COLO668 (cell line): ENCODE measurements at regions not wholly inside any gene's neighbourhood (a gene's known extent, or its start where the extent isn't known, plus 50 kb on each side); places are given as distances from the start of the nearest gene placed in this dataset.

Experiments
- DNase-seq: peaks from one replicate; lab custom pipeline; 2025; ENCODE audit not compliant: unreplicated experiment; lab: John Stamatoyannopoulos, UW

- no peak for DNase-seq
These were observed 749.1 kb downstream of the ADGRL2 start for GRCh38 chr1:82549841-82550240.

GRCh38 chr1:82542766-82543165 is 742.0 kb downstream of the ADGRL2 start:
- DNase-seq: no peak

DNA sequence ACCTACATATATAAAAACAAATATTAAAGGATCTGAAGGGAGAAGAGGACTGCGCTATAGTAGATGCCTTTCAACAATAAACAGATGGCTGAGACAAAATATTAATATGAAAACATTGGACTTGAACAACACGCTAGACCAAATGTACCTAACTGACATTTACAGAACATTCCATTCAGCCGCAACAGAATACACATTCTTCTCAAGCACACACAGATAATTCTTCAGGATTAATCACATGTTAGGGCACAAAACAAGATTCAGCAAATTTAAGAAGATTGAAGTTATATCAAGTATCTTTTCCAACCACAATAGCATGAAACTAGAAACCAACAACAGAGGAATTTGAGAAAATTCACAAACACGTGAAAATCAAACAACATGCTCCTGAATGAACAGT is 741.4 kb downstream of the ADGRL2 start:
- no peak for DNase-seq

- no peak for DNase-seq
These were observed 739.3 kb downstream of the ADGRL2 start for GRCh38 chr1:82540006-82540405.

- no peak for DNase-seq
These were observed 738.1 kb downstream of the ADGRL2 start for GRCh38 chr1:82538876-82539275.

DNA sequence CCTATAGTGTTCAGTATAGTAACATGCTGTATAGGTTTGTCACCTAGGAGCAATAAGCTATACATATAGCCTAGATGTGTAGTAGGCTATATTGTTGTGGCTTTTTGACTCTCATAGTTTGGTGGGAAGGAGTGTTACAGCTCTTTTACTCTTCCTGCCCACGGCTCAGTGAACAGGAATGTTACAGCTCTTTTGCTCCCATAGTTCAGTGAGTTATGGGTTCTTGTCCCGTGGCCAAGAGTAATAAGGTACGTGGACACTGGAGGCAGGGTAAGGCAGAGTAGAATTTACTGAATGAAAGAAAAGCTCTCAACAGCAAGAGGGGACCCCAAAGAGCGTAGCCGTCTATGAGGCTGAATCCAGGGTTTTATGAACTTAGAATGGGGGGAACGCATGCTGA is 734.3 kb downstream of the ADGRL2 start:
- no peak for DNase-seq

GRCh38 chr1:82525378-82525777 is 724.6 kb downstream of the ADGRL2 start:
- DNase-seq: no peak

DNA sequence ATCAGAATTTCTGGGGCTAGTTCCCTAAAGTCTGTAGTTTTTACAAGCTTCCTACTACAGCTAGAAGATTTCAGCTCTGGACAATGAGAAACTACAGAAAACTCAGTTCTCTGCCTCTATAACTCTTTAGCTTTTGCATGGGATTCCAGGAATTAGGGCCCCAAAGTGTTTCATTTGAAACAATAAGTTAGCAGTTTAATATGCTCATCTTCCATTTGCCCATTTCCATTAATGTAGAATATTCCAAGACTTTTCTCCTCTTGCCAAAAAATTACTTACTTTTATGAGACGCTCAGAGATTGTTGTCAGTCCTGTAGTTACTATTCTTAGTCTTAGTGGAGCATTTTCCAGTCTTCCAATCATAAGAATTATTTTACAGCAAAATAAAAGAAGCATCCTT is 719.9 kb downstream of the ADGRL2 start:
- no peak for DNase-seq

DNA sequence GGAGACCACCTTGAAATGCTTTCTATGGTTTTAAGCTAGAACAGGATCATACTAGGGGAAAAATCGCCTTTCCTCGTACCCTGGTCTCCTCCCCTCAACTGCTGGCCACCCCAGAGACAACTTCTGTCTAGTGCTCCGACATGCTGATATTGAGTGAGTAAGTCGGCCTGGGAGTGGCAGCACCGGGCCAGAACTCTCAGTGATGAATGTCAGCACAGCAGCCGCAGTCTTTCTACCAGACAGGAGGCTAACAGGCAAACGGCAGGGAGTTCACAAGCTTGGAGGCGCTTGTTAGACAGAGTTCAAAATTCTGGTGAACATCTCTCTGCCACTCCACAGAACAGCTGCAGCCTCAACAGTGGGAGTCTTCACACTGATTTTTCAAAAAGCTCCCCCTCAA is 716.9 kb downstream of the ADGRL2 start:
- DNase-seq: no peak

- no peak for DNase-seq
These were observed 714.9 kb downstream of the ADGRL2 start for GRCh38 chr1:82515650-82516049.

DNA sequence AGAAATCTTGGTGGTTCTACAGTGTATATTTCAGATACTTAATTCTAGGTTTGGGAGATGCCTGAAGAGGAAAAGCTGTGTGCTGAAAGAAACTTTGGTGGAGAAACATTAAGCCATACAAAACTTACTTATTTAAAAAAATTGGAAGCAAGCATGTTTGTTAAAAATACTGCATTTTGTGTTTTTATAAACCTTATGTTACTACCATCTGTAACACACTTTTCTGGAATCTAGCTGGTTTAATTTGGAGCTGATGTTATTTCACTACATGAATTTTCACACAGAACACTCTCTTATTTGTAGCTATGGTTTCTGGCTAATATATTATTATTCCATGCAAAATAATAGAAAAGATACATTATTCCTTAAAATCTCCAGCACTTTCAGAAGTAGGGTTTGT is 710.7 kb downstream of the ADGRL2 start:
- no peak for DNase-seq

DNA sequence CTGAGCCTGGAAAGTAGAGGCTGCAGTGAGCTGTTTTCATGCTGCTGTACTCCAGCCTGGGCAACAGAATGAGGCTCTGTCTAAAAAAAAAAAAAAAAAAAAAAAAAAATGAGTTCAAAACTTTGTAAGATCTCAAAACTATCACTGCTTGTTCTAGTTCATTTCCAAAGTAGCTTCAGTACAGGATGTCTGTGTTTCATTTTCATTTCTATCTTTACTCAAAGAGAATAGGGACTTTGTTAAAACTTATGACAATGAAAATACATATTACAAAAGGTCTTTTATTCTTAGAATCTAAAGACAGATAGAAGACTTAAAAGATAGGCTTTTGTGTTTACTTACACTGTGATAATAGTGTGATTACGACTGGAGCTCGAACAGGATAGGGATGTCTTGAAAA is 709.7 kb downstream of the ADGRL2 start:
- DNase-seq: no peak

- DNase-seq: no peak
These were observed 706.3 kb downstream of the ADGRL2 start for GRCh38 chr1:82507011-82507410.

- DNase-seq: no peak
These were observed 703.1 kb downstream of the ADGRL2 start for GRCh38 chr1:82503822-82504221.

GRCh38 chr1:82499022-82499421 is 698.3 kb downstream of the ADGRL2 start:
- DNase-seq: no peak

- DNase-seq: no peak
These were observed 693.4 kb downstream of the ADGRL2 start for GRCh38 chr1:82494117-82494516.

DNA sequence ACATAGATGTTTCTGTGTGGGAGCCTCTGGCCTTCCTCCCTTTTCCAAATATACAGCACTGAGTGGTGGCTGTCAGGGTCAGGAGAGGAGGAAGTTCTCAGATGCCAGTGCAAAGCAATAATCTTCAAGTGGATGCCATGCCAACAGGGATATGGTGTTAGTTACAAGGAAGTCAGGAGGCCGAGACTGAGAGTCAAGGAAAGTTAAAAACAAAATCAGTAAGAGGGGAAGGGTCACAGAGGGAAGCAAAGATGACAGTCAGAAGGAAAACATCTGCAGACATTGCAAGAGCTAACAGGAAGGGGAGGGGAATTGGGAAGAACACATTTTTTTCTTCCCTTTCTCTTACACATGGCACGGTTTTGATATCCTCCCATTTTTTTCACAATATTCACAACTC is 691.4 kb downstream of the ADGRL2 start:
- DNase-seq: no peak

GRCh38 chr1:82491301-82492048 is 690.7 kb downstream of the ADGRL2 start:
- DNase-seq: no peak

GRCh38 chr1:82487778-82488177 is 687.0 kb downstream of the ADGRL2 start:
- DNase-seq: no peak

GRCh38 chr1:82486969-82487368 is 686.2 kb downstream of the ADGRL2 start:
- no peak for DNase-seq

GRCh38 chr1:82486468-82486867 is 685.7 kb downstream of the ADGRL2 start:
- DNase-seq: no peak

DNA sequence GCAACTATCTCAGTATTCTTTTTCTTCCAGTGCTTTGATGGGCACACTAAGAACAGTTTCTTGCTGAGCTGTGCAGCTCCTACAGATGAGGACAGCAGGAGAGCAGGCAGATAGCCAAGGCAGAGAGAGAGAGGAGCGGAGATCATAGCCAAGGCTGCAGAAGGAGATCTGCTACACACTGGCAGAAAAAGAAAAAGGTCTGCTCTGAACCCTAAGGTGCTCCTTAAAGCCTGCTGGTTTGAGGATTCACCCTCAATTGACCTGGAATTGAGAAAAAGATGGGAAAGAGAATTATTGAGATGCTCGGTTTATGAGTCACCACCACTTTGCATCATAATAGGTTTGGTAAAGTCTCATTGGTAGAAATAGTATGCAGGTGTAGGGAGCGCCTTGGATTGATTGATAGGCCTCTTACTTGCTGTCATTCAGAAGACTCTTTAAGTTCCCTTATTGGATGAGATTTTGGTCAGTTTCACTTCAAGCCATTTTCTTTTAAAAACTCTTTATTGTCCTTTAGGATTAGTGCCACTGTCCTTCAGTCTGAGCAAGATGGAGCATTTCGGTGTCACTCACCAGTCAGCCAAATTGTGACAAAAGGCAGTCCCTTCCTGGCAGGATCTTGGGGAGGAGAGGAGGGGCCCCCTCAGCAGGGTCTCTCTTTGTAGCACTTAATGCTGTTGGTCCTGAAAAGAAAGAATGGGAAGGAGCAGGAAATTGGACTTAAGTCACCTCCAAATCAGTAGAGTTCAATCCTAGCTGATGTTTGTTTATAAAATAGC is 685.0 kb downstream of the ADGRL2 start:
- no peak for DNase-seq

DNA sequence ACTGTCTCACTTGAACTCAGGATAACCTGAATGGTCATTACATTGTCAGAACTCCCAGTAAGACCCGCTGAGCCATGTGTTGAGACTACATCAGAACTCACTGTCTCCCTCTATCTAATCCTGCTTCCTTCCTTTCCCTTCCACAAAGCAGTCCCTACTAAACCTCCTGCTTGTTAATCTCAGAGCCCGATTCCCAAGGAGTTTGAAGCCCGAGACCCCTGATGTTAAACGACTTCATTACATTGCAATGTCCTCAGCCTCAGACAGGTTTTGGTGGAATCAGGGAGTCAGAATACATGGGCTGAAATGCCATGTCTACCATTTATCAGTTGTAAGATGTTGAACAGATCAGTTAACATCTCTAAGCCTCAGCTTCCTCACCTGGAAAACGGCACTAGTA is 682.4 kb downstream of the ADGRL2 start:
- DNase-seq: no peak
